ENCODE measurements at regions not wholly inside any gene's neighbourhood (a gene's known extent, or its start where the extent isn't known, plus 50 kb on each side); places are given as distances from the start of the nearest gene placed in this dataset.

DNA sequence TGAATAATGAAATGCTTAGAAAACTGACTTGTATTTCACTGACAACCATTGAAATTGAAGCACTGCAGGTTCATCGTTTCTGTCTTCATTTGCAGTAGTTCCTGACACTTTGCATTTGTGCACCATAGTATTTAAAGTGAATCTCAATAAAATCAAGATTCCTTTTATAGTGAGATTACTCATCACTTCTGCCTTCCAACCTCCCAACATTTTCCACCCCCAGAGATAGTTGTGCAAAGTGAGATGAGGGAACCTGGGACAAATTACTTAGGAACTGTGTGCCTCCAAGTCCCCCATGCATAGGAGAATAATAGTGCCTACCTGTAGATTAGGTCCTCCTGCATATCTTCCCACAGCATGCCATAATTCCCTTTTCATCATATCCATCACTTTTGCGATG, 114.9 kb upstream of the DPT start:
- Mint-ChIP-seq H3K36me3 (ENCODE audit: low read depth) (no peaks in the 10 kb centered on the region), H3K4me3 (no peak overlapping the region), H3K4me1 (no peaks in the 10 kb centered on the region), H3K27me3 (peaks cover 12% of the 10 kb centered on the region), H3K9me3 (ENCODE audit: low read depth) (no peaks in the 10 kb centered on the region), H3K27ac (no peak overlapping the region)
- intact Hi-C loops (cut with DNase I, micrococcal nuclease), result no loop called here
- CTCF ChIA-PET, result interaction anchor here (0.9 kb wide), 1 partner anchor 866 kb away, joined by 3 read pairs; no protein-coding TSS in a partner anchor
- DNase-seq (no peak), ATAC-seq (no peak)
- POLR2A ChIA-PET, result no interaction called here

DNA sequence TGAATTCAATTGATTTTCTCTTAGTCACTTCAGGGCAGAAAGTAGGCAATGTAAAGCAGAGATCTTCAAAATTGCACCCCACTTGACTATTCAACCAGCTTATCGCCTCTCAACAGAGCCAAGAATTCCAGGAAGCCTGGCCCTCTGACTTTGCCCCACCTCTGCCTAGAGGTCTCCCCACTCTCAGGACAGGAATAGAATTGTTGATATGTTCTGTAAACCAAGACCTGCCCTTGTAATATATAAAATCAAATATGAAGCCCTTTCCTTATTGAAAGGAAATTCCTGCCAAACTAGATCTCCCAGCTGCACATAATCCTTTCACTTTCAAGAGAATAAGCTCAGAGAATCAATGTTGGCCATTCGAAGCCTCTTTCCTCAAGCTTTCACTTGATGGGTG, 116.1 kb upstream of the DPT start:
- Mint-ChIP-seq H3K27me3 (peaks cover 10% of the 10 kb centered on the region), H3K4me1 (no peaks in the 10 kb centered on the region), H3K36me3 (ENCODE audit: low read depth) (no peaks in the 10 kb centered on the region), H3K9me3 (ENCODE audit: low read depth) (no peaks in the 10 kb centered on the region), H3K4me3 (no peak overlapping the region), H3K27ac (no peak overlapping the region)
- POLR2A ChIA-PET, result no interaction called here
- intact Hi-C loops (cut with DNase I, micrococcal nuclease), result no loop called here
- DNase-seq (no peak), ATAC-seq (no peak)
- CTCF ChIA-PET, result interaction anchor here (0.9 kb wide), 1 partner anchor 865 kb away, joined by 3 read pairs; no protein-coding TSS in a partner anchor

DNA sequence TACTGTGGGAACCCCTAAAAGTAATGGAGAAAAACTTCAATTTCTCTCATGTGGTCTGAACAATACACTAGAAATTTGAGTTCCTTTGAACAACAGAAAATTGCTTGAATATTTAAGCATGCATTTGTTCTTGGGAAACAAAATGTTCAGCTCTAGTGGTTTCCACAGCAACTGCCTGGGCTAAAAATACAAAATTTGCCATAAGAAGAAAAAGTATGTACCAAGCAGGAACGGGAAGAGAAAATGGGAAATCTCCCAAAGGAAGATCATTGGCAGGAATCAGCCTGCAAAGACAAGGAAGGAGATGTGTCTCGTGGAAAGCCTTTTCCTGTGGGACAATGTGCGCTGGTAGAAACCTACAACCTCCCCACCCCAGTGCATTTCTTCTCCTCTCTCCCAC, 119.0 kb upstream of the DPT start:
- Mint-ChIP-seq H3K36me3 (ENCODE audit: low read depth) (no peaks in the 10 kb centered on the region), H3K27ac (no peak overlapping the region), H3K9me3 (ENCODE audit: low read depth) (peaks cover 4% of the 10 kb centered on the region), H3K4me1 (no peaks in the 10 kb centered on the region), H3K27me3 (peaks cover 10% of the 10 kb centered on the region), H3K4me3 (no peak overlapping the region)
- ATAC-seq, result no peak
- no peak for DNase-seq
- ChIA-PET POLR2A (no interaction called here), CTCF (no interaction called here)
- intact Hi-C loops (cut with DNase I, micrococcal nuclease), result no loop called here

DNA sequence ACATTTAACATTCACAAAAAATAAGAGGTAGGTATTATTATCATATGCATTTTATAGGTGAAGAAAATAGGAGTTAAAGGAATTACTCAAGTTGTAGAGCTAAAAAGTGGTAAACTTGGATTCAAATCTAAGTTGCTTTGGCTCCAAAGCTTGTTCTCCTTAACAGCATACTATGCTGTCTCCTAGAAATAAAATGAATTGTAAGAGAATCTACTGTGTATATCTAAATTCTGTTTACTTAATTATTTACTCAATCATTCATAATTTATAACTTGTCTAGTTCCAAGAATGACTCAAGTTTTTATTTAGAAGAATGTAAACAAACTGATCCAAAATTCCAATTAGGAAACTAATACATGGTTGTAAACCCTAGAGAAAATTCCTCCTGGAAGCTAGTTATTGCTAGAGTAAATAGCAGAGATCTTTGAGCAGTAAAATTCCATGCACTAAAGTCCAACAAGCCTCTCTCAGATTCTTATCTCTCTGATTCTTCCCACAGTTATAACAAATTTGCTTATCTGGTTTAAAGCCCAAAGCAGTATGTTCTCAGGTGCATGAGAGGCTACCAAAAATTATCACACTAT, 132.5 kb upstream of the DPT start:
- Mint-ChIP-seq H3K9me3 (ENCODE audit: low read depth) (peaks cover 5% of the 10 kb centered on the region), H3K4me3 (no peak overlapping the region), H3K4me1 (no peaks in the 10 kb centered on the region), H3K27me3 (peaks cover 4% of the 10 kb centered on the region), H3K36me3 (ENCODE audit: low read depth) (no peaks in the 10 kb centered on the region), H3K27ac (no peak overlapping the region)
- intact Hi-C loops (cut with DNase I, micrococcal nuclease), result no loop called here
- ChIA-PET POLR2A (no interaction called here), CTCF (interaction anchor here (0.6 kb wide), 1 partner anchor 459 kb away, joined by 4 read pairs; no protein-coding TSS in a partner anchor)
- no peak for DNase-seq
- ATAC-seq, result no peak

DNA sequence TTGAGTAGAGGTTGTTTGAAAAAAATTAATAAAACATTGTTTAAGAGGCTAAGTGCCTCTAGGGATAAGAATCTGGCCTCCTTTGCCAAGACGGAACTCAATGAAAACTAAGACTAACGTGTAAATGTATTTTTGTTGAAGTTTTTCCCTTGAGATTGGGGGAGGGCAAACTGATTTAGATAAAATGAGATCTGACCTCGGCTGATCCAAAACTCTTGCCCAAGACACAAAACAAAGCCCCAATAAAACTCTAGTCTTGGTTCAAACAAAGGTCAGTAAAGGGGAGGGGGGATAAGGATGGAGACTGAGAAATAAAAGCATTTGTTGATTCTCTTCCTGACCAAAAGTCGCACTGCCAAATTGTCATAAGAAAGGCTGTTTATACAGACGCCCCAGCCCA, 134.8 kb upstream of the DPT start:
- H3K27ac Mint-ChIP-seq, result no peak overlapping the region
- ChIA-PET POLR2A (no interaction called here), CTCF (interaction anchor here (0.6 kb wide), 1 partner anchor 84 kb away, joined by 3 read pairs; no protein-coding TSS in a partner anchor)
- H3K9me3 Mint-ChIP-seq (ENCODE audit: low read depth), result peaks cover 5% of the 10 kb centered on the region
- H3K4me3 Mint-ChIP-seq, result no peak overlapping the region
- no peaks in the 10 kb centered on the region for H3K36me3 Mint-ChIP-seq (ENCODE audit: low read depth)
- peaks cover 4% of the 10 kb centered on the region for H3K27me3 Mint-ChIP-seq
- no peaks in the 10 kb centered on the region for H3K4me1 Mint-ChIP-seq
- ATAC-seq (no peak), DNase-seq (no peak)
- intact Hi-C loops (cut with DNase I, micrococcal nuclease), result no loop called here

DNA sequence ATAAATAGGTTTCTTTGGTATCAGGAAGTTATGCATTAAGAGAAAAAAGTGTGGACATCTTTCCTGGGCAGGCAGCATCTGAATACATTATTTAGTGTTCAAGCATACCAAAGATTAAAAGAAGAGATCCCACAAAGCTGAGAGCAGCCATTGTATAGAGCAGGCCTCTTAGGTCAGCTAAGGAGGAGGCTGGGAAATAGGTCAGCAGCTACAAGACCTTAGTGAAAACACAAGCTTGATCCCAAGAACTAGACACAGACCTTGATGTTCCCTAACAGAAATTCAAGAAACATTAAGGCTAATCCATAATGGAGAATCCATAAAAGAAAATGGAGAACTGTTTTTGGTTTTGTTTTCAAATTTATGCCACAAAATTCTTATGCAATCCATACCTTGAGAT, 135.3 kb upstream of the DPT start:
- POLR2A ChIA-PET, result no interaction called here
- Mint-ChIP-seq H3K4me1 (no peaks in the 10 kb centered on the region), H3K27ac (no peak overlapping the region), H3K36me3 (ENCODE audit: low read depth) (no peaks in the 10 kb centered on the region), H3K4me3 (no peak overlapping the region), H3K27me3 (peaks cover 4% of the 10 kb centered on the region), H3K9me3 (ENCODE audit: low read depth) (peaks cover 5% of the 10 kb centered on the region)
- ATAC-seq (no peak), DNase-seq (no peak)
- CTCF ChIA-PET, result interaction anchor here (1.1 kb wide), 1 partner anchor 42 kb away, joined by 4 read pairs; no protein-coding TSS in a partner anchor
- intact Hi-C loops (cut with DNase I, micrococcal nuclease), result no loop called here

DNA sequence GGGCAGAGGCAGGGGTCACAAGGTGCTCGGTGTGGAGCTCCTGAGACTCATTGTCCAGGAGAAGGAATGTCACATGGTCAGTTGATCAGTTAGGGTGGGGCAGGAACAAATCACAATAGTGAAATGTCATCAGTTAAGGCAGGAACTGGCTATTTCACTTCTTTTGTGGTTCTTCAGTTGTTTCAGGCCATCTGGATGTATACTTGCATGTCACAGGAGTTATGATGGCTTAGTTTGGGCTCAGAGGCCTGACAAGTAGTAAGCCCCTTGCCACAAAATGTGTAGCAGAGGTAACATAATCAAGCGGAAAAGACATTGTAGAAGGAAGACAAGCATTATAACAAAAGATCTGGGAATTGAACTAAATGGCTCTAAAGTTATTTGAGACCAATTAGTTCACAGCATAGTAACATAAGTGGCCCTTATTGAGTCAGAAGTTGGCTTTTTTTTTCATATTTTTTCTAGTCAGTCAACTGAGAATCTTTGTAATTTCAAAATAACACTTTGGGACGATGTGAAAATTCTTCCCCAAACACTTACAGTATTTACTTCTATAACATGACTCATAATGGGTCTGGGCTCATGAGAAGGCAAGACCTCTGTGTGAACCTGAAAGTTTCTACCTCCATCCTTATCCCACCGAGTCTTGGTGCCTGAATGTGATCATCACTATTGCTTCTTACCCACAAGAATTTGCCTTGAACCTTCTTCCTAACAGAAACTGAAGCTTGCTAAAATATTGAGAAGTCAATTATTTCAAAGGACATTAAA, 137.0 kb upstream of the DPT start:
- POLR2A ChIA-PET, result no interaction called here
- Mint-ChIP-seq H3K4me3 (no peak overlapping the region), H3K9me3 (ENCODE audit: low read depth) (peaks cover 5% of the 10 kb centered on the region), H3K36me3 (ENCODE audit: low read depth) (no peaks in the 10 kb centered on the region), H3K27ac (no peak overlapping the region), H3K4me1 (no peaks in the 10 kb centered on the region), H3K27me3 (peaks cover 6% of the 10 kb centered on the region)
- intact Hi-C loops (cut with DNase I, micrococcal nuclease), result no loop called here
- CTCF ChIA-PET, result no interaction called here
- DNase-seq, result no peak
- no peak for ATAC-seq

DNA sequence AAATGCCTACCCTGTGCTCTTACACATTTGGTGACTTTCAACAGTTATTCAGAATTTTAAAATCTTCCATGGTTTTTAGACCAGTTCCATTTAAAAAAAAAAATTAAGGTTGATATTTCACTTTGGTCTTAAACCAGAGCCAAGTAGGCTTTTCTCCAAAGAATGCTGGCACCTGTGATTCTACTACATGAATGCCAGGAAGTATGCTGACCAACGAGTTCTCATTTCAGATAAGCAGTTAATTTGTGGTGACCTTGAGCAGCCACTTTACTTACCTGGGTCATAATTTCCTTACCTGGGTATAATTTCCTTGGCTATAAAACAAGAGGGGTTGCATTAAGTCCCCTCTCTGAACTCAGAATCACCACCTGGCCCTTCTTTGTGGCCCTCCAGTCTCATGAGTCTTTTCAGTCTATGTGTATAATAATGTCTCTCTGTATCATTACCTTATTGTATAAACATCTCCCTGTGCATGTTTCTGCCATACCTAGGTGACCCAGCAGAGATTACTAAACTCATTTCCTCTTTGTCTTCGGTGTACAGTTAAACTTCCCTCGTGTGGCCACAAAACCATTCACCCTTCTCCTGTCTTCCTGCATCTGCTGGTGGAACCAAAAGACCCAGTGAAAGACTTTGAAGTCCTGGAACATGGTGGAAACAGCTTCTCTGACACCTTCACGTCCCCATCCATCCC, 139.1 kb upstream of the DPT start:
- no peak for ATAC-seq
- no peak overlapping the region for H3K27ac Mint-ChIP-seq
- peaks cover 5% of the 10 kb centered on the region for H3K9me3 Mint-ChIP-seq (ENCODE audit: low read depth)

DNA sequence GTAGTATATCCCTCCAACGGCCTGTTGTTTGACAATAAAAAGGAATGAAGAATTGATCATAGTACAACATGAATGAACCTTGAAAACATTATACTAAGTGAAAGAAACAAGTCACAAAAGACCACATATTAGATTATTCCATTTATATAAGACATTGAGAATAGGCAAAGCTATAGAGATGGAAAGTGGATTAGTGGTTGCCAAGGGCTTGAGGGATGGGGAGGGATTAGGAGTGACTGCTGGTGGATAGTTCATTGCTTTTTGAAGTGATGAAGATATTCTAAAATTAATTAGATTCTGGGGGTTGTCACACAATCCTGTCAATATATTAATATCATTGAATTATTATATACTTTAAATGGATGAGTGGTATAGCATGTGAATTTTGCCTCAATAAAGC, 142.5 kb upstream of the DPT start:
- Mint-ChIP-seq H3K36me3 (ENCODE audit: low read depth) (no peaks in the 10 kb centered on the region), H3K4me1 (no peaks in the 10 kb centered on the region), H3K9me3 (ENCODE audit: low read depth) (no peaks in the 10 kb centered on the region), H3K27me3 (peaks cover 2% of the 10 kb centered on the region), H3K4me3 (no peak overlapping the region), H3K27ac (no peak overlapping the region)
- no peak for DNase-seq
- ChIA-PET CTCF (no interaction called here), POLR2A (no interaction called here)
- ATAC-seq, result no peak
- intact Hi-C loops (cut with DNase I, micrococcal nuclease), result no loop called here

More for the DNA sequence above, 139.1 kb upstream of the DPT start:
- ChIA-PET CTCF (no interaction called here), POLR2A (no interaction called here)
- Mint-ChIP-seq H3K27me3 (peaks cover 6% of the 10 kb centered on the region), H3K4me3 (no peak overlapping the region), H3K36me3 (ENCODE audit: low read depth) (no peaks in the 10 kb centered on the region), H3K4me1 (no peaks in the 10 kb centered on the region)
- intact Hi-C loops (cut with DNase I, micrococcal nuclease), result no loop called here
- no peak for DNase-seq

DNA sequence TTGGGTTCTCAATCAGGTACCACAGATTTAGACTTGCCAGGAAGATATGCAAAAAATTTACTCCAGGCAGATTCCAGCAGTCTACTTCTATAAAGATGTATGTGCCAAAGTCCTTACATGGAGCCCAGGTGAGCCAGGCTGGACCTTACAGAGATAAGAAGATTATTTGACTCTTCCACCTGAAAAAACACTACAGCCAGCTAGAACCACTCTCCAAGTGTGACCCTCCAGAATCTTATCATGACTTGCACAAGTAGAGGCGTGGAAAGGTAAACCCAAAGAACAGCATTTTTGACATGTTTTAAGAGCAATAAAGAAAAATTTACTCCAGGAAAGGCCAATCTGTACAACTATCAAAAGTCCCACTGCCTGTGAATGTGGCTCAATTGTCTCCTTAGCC, 146.8 kb upstream of the DPT start:
- Mint-ChIP-seq H3K27ac (no peak overlapping the region), H3K36me3 (ENCODE audit: low read depth) (no peaks in the 10 kb centered on the region), H3K9me3 (ENCODE audit: low read depth) (no peaks in the 10 kb centered on the region), H3K4me3 (no peak overlapping the region), H3K4me1 (no peaks in the 10 kb centered on the region), H3K27me3 (no peaks in the 10 kb centered on the region)
- DNase-seq (no peak), ATAC-seq (no peak)
- intact Hi-C loops (cut with DNase I, micrococcal nuclease), result no loop called here
- POLR2A ChIA-PET, result no interaction called here
- CTCF ChIA-PET, result no interaction called here

DNA sequence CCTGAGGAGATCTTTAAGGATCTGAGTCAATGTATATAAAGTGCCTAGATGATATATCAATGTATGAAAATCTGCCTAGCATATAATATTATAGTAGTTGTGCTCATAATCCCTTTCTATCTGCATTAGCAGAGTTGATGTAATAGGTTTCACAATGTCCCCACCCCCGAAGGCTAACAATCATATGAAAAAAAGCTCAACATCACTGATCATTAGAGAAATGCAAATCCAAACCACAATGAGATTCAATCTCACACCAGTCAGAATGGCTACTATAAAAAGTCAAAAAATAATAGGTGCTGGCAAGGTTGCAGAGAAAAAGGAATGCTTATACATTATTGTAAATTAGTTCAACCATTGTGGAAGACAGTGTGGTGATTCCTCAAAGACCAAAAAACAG, 147.8 kb upstream of the DPT start:
- POLR2A ChIA-PET, result no interaction called here
- Mint-ChIP-seq H3K9me3 (ENCODE audit: low read depth) (no peaks in the 10 kb centered on the region), H3K36me3 (ENCODE audit: low read depth) (no peaks in the 10 kb centered on the region), H3K27me3 (no peaks in the 10 kb centered on the region), H3K4me3 (no peak overlapping the region), H3K27ac (no peak overlapping the region), H3K4me1 (no peaks in the 10 kb centered on the region)
- intact Hi-C loops (cut with DNase I, micrococcal nuclease), result no loop called here
- ATAC-seq, result no peak
- CTCF ChIA-PET, result interaction anchor here (0.7 kb wide), 1 partner anchor 47 kb away, joined by 3 read pairs; no protein-coding TSS in a partner anchor
- no peak for DNase-seq
